ENCODE measurements at regions not wholly inside any gene's neighbourhood (a gene's known extent, or its start where the extent isn't known, plus 50 kb on each side); places are given as distances from the start of the nearest gene placed in this dataset.

DNA sequence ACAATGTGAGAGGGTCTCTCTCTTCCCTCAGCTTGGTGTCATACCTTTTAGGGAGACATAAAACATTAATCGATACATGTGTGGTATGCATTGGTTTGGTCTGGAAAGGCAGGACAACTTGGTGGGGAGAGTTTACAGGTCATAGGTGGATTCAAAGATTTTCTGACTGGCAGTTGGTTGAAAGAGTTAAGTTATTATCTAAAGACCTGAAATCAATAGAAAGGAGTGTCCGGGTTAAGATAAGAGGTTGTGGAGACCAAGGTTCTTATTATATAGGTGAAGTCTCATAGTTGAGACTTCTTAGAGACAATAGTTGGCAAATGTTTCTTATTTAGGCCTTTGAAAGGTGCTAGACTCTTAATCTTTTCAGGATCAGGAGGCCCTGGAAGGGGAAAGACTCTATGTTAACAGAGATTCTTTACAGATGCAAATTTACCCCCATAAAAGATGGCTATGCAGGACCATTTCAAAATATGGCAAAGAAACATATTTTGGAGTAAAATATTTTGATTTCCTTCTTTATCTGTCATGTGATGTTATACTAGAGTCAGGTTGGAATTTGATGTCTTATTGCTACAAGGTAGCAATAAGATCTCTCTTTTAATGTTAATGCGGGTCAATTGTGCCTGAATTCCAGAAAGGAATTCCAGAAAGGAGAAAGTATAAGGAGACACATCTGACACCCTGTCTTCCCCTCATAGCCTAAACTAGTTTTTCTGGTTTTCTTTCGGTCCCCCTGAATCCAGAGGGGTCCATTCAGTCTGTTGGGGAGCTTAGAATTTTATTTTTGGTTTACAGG is 59.2 kb upstream of the RCBTB2 start:
- Histone ChIP-seq H3K27ac (no peak overlapping the region), H3K36me3 (no peaks in the 10 kb centered on the region), H3K4me3 (ENCODE audit: low read depth in 1 of 2, low read length in 1 of 2) (no peak overlapping the region), H3K9me3 (no peaks in the 10 kb centered on the region), H3K4me1 (ENCODE audit: control insufficient read depth in 1 of 2, insufficient read depth in 1 of 2, low read depth in 1 of 2, low read length in 1 of 2) (peaks cover 0 to 2% of the 10 kb centered on the region in 2 experiments), H3K27me3 (no peaks in the 10 kb centered on the region)
- TF ChIP-seq CTCF (IDR thresholded peaks at IDR 0.05): no peak

DNA sequence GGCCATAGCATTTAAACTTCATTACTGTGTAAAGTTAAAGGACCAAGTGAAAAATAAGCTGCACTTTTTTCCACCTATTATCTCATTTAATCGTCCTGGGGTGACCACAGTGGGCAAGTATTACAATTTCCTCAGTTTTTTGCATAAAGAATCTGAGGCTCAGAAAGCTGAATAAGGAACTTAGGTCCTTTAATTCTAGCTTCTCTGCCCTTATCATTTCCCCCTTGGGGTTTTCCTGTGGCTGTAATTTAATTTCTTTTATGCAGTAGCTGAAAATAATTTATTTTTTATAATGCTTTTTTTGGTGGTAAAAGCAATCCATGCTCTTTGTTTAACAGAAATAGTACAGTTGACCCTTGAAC is 59.8 kb upstream of the RCBTB2 start:
- no peaks in the 10 kb centered on the region for H3K9me3 ChIP-seq
- no peaks in the 10 kb centered on the region for H3K4me1 ChIP-seq (ENCODE audit: control insufficient read depth in 1 of 2, insufficient read depth in 1 of 2, low read depth in 1 of 2, low read length in 1 of 2)
- no peak overlapping the region for H3K27ac ChIP-seq
- no peaks in the 10 kb centered on the region for H3K27me3 ChIP-seq
- no peaks in the 10 kb centered on the region for H3K36me3 ChIP-seq
- no peak overlapping the region for H3K4me3 ChIP-seq (ENCODE audit: low read depth in 1 of 2, low read length in 1 of 2)
- no peak for TF ChIP-seq CTCF (IDR thresholded peaks at IDR 0.05)

DNA sequence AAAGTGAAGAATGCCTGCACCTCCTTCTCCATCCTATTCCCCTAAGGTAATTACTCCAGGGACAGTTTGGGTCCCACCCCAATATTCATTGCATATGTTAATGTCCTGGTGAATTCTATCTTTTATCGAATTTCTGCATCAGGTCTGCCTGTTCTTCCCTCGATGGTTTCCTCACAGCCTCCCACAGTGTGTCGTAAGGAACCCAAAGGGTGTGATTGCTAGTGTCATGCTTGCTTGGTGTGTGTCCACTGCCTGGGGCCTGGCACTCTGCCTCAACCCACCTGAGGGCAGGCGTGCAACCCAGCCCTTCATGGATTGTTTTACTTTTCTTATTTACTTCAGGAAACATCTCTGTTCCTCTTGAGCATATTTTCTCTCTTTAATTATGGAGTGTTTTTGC is 60.2 kb upstream of the CYSLTR2 start:
- Histone ChIP-seq H3K9me3 (no peaks in the 10 kb centered on the region), H3K27me3 (no peaks in the 10 kb centered on the region), H3K4me1 (ENCODE audit: control insufficient read depth in 1 of 2, insufficient read depth in 1 of 2, low read depth in 1 of 2, low read length in 1 of 2) (no peaks in the 10 kb centered on the region), H3K4me3 (ENCODE audit: low read depth in 1 of 2, low read length in 1 of 2) (no peak overlapping the region), H3K36me3 (no peaks in the 10 kb centered on the region), H3K27ac (no peak overlapping the region)
- no peak for TF ChIP-seq CTCF (IDR thresholded peaks at IDR 0.05)

- H3K27me3 ChIP-seq: no peaks in the 10 kb centered on the region
- no peaks in the 10 kb centered on the region for H3K4me1 ChIP-seq (ENCODE audit: control insufficient read depth in 1 of 2, insufficient read depth in 1 of 2, low read depth in 1 of 2, low read length in 1 of 2)
- no peak overlapping the region for H3K4me3 ChIP-seq (ENCODE audit: low read depth in 1 of 2, low read length in 1 of 2)
- no peaks in the 10 kb centered on the region for H3K9me3 ChIP-seq
- no peak overlapping the region for H3K27ac ChIP-seq
- TF ChIP-seq CTCF (IDR thresholded peaks at IDR 0.05): no peak
- no peaks in the 10 kb centered on the region for H3K36me3 ChIP-seq
These were observed 59.5 kb upstream of the CYSLTR2 start for GRCh38 chr13:48594096-48594815.

DNA sequence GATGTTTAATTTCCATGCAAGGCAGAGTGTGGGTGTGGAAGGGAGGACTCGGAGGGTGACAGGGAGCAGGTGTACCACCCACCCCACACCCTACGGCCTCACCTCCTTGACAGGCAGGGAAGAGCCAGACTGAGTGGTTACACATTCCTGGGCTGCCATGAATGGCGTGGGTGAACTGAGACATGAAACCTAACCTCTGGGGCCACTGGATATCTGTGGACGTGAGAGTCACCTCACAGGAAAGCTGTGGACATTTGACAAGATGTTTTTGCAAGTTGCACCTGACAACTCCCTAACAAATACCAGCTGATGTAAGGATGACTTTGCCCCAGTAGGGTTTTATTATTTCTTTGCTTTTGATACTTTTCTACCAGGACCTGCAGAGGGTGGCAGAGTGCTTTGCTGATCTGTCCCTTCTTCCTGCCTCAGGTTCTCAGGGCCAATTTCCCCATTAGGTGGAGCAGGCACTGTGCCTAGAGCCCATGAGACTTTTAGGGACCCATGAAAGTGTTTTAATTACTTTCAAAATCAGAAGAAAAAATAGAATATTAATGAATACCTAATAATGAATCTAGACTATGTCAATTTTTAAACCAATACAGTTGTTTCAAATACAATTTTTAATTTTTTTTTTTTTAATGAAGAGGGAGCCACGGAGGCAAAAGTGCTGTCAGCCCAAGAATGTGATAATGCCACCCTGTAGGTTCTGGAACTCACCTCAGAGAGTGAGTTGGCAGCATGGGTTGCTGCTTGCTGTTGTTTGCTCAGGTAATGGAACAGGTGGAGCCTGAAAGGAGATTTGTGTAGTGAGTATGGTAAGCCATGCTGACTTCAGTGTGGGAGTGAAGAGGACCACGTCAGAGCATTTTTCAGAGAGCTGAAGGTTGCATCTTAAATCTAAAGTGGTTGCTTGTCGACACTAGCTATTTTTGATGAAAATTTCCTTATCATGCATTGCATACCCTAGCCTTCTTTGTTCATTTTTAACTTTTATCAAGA is 58.0 kb upstream of the CYSLTR2 start:
- Histone ChIP-seq H3K36me3 (no peaks in the 10 kb centered on the region), H3K9me3 (no peaks in the 10 kb centered on the region), H3K4me1 (ENCODE audit: control insufficient read depth in 1 of 2, insufficient read depth in 1 of 2, low read depth in 1 of 2, low read length in 1 of 2) (no peaks in the 10 kb centered on the region), H3K27ac (no peak overlapping the region), H3K27me3 (no peaks in the 10 kb centered on the region), H3K4me3 (ENCODE audit: low read depth in 1 of 2, low read length in 1 of 2) (no peak overlapping the region)
- TF ChIP-seq CTCF (IDR thresholded peaks at IDR 0.05): peak; percentile 44
